ENCODE measurements at regions not wholly inside any gene's neighbourhood (a gene's known extent, or its start where the extent isn't known, plus 50 kb on each side); places are given as distances from the start of the nearest gene placed in this dataset.

- no peak for TF ChIP-seq CTCF (IDR thresholded peaks at IDR 0.05; ENCODE audit: poor library complexity)
- TF ChIP-seq EZH2 (IDR thresholded peaks at IDR 0.05; ENCODE audit: borderline replicate concordance) = no peak
- no peak for TF ChIP-seq EZH2phosphoT487 (IDR thresholded peaks at IDR 0.05; ENCODE audit: low read depth, severe bottlenecking, unreplicated experiment)
Observed at GRCh38 chr18:26764177-26764576, 101.3 kb downstream of the AQP4 start.
